ENCODE measurements at regions not wholly inside any gene's neighbourhood (a gene's known extent, or its start where the extent isn't known, plus 50 kb on each side); places are given as distances from the start of the nearest gene placed in this dataset.

DNA sequence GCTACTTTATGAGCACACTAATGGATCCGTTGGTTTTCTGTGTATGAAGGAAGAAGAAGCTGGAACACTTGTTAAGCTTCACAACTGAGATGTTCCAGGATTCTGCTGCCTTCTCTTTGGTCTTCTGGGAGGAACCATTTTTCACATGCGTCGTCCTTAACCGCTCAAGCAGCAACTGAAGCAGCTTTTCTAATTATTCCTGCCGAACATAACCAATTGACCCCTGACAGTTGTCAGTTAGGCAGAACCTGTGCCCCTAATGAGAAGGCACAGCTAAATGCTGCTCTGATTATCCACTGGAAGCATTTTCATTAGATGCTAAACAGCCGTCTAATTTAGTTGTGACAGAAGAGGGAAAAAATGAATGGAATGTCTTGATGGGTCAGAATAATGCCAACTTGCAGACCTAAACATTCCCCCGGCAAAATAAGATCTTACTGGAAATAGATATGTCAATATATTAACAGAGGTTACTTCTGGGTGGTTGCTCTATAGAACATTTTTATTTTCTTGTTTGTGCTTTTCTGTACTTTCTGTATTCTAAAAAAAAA, 85.0 kb upstream of the SMLR1 start:
- intact Hi-C loops (cut with DNase I), result no loop called here
- no peak for TF ChIP-seq POLR2A (IDR thresholded peaks at IDR 0.05)
- TF ChIP-seq, protein P1, sequence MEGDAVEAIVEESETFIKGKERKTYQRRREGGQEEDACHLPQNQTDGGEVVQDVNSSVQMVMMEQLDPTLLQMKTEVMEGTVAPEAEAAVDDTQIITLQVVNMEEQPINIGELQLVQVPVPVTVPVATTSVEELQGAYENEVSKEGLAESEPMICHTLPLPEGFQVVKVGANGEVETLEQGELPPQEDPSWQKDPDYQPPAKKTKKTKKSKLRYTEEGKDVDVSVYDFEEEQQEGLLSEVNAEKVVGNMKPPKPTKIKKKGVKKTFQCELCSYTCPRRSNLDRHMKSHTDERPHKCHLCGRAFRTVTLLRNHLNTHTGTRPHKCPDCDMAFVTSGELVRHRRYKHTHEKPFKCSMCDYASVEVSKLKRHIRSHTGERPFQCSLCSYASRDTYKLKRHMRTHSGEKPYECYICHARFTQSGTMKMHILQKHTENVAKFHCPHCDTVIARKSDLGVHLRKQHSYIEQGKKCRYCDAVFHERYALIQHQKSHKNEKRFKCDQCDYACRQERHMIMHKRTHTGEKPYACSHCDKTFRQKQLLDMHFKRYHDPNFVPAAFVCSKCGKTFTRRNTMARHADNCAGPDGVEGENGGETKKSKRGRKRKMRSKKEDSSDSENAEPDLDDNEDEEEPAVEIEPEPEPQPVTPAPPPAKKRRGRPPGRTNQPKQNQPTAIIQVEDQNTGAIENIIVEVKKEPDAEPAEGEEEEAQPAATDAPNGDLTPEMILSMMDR (IDR thresholded peaks at IDR 0.05), result no peak
- TF ChIP-seq POLR2AphosphoS5 (IDR thresholded peaks at IDR 0.05), result no peak
- no peaks in the 10 kb centered on the region for H3K36me3 ChIP-seq
- H3K4me3 ChIP-seq, result no peak overlapping the region
- H3K4me1 ChIP-seq (replicated peaks), result no peaks in the 10 kb centered on the region
- H3K27ac ChIP-seq, result no peak overlapping the region
- H3K9me3 ChIP-seq, result no peaks in the 10 kb centered on the region
- no peak for DNase-seq (ENCODE audit: low spot score)
- 61% methylated on average over 7 of the region's 7 CpGs for WGBS
- H3K27me3 ChIP-seq (replicated peaks; ENCODE audit: insufficient read depth), result no peaks in the 10 kb centered on the region

DNA sequence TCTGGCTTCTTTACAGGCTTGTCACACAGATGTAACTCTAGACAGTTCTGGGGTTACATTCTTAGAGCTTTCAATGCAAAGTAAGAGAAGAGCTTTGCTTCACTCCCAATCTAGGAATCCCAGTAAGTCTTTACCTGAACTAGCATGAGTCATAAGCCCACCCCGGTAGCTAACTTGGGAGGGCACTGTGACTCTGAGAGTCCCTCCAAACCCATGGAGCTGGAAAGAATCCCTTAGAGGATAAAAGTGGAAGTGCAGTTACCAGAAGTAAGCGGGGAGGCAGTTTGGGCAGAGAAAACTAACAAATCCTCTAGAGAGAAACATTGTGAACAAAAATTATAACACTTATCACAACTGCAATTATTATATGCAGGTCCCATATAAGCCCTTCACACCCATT, 84.0 kb upstream of the SMLR1 start:
- intact Hi-C loops (cut with DNase I), result no loop called here
- Histone ChIP-seq H3K4me1 (replicated peaks) (no peaks in the 10 kb centered on the region), H3K27ac (no peak overlapping the region), H3K4me3 (no peak overlapping the region), H3K36me3 (no peaks in the 10 kb centered on the region), H3K9me3 (no peaks in the 10 kb centered on the region), H3K27me3 (replicated peaks; ENCODE audit: insufficient read depth) (no peaks in the 10 kb centered on the region)
- WGBS, result 59% methylated on average over 2 of the region's 2 CpGs
- TF ChIP-seq POLR2AphosphoS5 (IDR thresholded peaks at IDR 0.05) (no peak), POLR2A (IDR thresholded peaks at IDR 0.05) (no peak)
- TF ChIP-seq, protein P1 (IDR thresholded peaks at IDR 0.05), result no peak
- DNase-seq (ENCODE audit: low spot score), result no peak

DNA sequence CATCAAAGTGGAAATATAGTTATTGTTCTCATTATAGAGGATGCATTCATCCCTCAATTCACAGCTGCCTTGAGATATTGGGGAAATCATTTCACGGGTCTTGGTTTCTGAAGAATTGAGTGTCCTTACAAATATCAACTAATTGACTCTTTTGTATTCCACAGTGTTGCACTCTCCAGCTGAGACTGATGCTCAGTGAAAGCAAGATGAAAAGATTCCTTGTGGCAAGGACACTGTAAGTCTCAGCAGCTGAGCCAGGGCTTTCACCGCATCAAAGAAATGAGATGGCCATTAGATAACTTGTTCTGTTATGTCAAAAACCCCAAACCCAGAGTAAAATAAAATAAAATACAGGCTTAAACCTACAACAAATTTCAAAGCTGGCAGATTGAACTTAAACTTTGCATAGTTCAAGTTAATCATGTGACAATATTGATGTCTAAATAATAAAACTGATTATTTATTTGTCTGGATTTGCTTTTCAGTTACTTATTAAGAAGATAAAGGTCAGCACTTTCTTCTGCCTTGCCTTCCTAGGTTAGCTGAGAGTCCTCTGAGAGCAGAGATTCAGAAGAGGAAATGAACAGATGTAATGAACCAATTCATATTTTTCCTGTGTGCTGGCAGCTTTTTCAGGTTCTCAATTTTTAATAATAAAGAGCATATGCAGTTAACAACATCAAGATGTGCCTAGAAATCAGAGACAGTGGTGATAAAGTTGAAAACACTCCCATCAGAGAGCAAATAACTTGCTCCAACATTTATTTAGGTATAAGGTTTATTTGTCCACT, 82.4 kb upstream of the SMLR1 start:
- no peak for DNase-seq (ENCODE audit: low spot score)
- 20% methylated on average over 2 of the region's 2 CpGs for WGBS
- TF ChIP-seq, protein P1 (IDR thresholded peaks at IDR 0.05), result no peak
- no peak for TF ChIP-seq POLR2A (IDR thresholded peaks at IDR 0.05)
- TF ChIP-seq POLR2AphosphoS5 (IDR thresholded peaks at IDR 0.05), result no peak

DNA sequence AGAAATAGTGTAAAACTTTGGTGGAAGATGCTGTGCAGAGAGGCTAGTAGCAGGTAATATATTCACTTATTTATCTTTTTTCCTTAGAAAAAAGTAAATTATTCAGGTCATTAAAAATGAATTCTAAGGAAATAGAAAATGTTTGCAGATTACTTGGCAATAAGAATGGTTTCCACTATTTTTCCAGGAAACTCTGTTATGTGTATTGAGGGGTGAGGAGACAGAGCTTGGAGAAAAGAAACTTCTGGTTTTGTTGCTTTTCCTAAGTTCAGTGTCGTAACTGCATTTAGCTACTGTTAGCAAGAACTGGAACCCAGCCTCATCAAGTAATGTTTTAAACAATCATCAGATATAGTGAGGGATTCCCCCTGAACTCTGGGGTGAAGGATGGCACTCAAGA, 79.2 kb upstream of the SMLR1 start:
- no peak overlapping the region for H3K27ac ChIP-seq
- no peak overlapping the region for H3K4me3 ChIP-seq
- TF ChIP-seq, protein P1 (IDR thresholded peaks at IDR 0.05), result no peak
- TF ChIP-seq POLR2A (IDR thresholded peaks at IDR 0.05) (no peak), POLR2AphosphoS5 (IDR thresholded peaks at IDR 0.05) (no peak)
- no peak for DNase-seq (ENCODE audit: low spot score)
- intact Hi-C loops (cut with DNase I), result no loop called here
- H3K9me3 ChIP-seq, result no peaks in the 10 kb centered on the region
- no peaks in the 10 kb centered on the region for H3K27me3 ChIP-seq (replicated peaks; ENCODE audit: insufficient read depth)
- no peaks in the 10 kb centered on the region for H3K36me3 ChIP-seq
- H3K4me1 ChIP-seq (replicated peaks), result no peaks in the 10 kb centered on the region
- 91% methylated on average over 1 of the region's 1 CpG for WGBS

More for the DNA sequence above, 82.4 kb upstream of the SMLR1 start:
- Histone ChIP-seq H3K9me3 (no peaks in the 10 kb centered on the region), H3K27me3 (replicated peaks; ENCODE audit: insufficient read depth) (no peaks in the 10 kb centered on the region), H3K4me3 (no peak overlapping the region), H3K36me3 (no peaks in the 10 kb centered on the region), H3K4me1 (replicated peaks) (no peaks in the 10 kb centered on the region), H3K27ac (no peak overlapping the region)
- intact Hi-C loops (cut with DNase I), result no loop called here

DNA sequence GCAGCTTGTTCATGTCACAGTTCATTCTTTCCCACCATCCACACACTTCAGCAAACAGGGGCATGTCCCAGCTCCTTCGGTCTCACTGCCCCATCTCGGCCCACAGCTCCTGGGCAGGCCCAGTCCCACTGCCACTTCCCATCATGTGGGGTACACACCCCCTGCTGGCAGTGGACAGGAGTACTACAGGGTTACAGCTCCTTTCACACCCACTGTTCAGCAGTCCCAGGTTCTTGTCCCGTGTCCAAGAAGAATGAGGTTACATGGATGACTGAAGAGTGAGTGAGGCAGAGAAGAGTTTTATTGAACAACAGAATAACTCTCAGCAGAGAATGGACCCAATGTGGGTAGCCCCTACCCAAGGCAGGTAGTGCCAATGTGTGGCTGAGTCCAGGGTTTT, 77.8 kb upstream of the SMLR1 start:
- Histone ChIP-seq H3K36me3 (no peaks in the 10 kb centered on the region), H3K27me3 (replicated peaks; ENCODE audit: insufficient read depth) (no peaks in the 10 kb centered on the region), H3K9me3 (no peaks in the 10 kb centered on the region), H3K4me1 (replicated peaks) (no peaks in the 10 kb centered on the region), H3K27ac (no peak overlapping the region), H3K4me3 (no peak overlapping the region)
- TF ChIP-seq, protein P1 (IDR thresholded peaks at IDR 0.05), result no peak
- TF ChIP-seq POLR2A (IDR thresholded peaks at IDR 0.05) (no peak), POLR2AphosphoS5 (IDR thresholded peaks at IDR 0.05) (no peak)
- WGBS, result 96% methylated on average over 3 of the region's 3 CpGs
- intact Hi-C loops (cut with DNase I), result no loop called here
- no peak for DNase-seq (ENCODE audit: low spot score)

Data from prostate gland (tissue), 2 donors.